Naive thymus-derived CD8-positive, alpha-beta T cell (primary cell): ENCODE measurements at regions not wholly inside any gene's neighbourhood (a gene's known extent, or its start where the extent isn't known, plus 50 kb on each side); places are given as distances from the start of the nearest gene placed in this dataset.

Source experiments
- ATAC-seq, 2 donors: fragments of 150-1000 bp; cut with Tn5 transposase in 1 of 2; sonication (Bioruptor Pico), chemical (Tn5 transposase) in 1 of 2; 1 replicate in 1 of 2; 2 replicates in 1 of 2; pipeline ENCODE4 v1.10.0; 2021; ENCODE audit warnings: mild to moderate bottlenecking in 2 of 2, moderate library complexity in 2 of 2
- POLR2A ChIA-PET: fragments of 350-600 bp; sonication (Branson Sonifier 250); formaldehyde crosslinking; loops from one replicate; lab custom pipeline; 2021; ENCODE audit warnings: antibody characterized with exemption; lab: Charles Lee
- DNase-seq, 10 donors: peaks; one replicate each; pipeline versions ENCODE4 v3.0.0 to v3.0.0-alpha.2; 2020 to 2022
- H3K27ac Mint-ChIP-seq, 10 donors: one replicate each; pipeline ENCODE4 v1.8.0; 2020 to 2022; ENCODE audit warnings: mild to moderate bottlenecking in 10 of 10, mixed read lengths in 10 of 10, moderate library complexity in 4 of 10, inconsistent platforms in 1 of 10
- H3K27me3 Mint-ChIP-seq, 5 donors: one replicate each; pipeline ENCODE4 v1.8.0; 2021 to 2022; ENCODE audit warnings: mixed read lengths in 5 of 5
- H3K36me3 Mint-ChIP-seq, 3 donors: one replicate each; pipeline ENCODE4 v1.8.0; 2020 to 2022; ENCODE audit warnings: mixed read lengths in 3 of 3, mild to moderate bottlenecking in 2 of 3, inconsistent platforms in 1 of 3
- H3K4me1 Mint-ChIP-seq, 4 donors: one replicate each; pipeline ENCODE4 v1.8.0; 2021 to 2022; ENCODE audit warnings: mixed read lengths in 4 of 4
- H3K4me3 Mint-ChIP-seq, 10 donors: one replicate each; pipeline ENCODE4 v1.8.0; 2020 to 2022; ENCODE audit warnings: mild to moderate bottlenecking in 10 of 10, mixed read lengths in 10 of 10, moderate library complexity in 6 of 10, inconsistent platforms in 1 of 10
- H3K9me3 Mint-ChIP-seq, 9 donors: one replicate each; pipeline ENCODE4 v1.8.0; 2020 to 2022; ENCODE audit warnings: mixed read lengths in 9 of 9, mild to moderate bottlenecking in 3 of 9, inconsistent platforms in 1 of 9, moderate library complexity in 1 of 9

DNA sequence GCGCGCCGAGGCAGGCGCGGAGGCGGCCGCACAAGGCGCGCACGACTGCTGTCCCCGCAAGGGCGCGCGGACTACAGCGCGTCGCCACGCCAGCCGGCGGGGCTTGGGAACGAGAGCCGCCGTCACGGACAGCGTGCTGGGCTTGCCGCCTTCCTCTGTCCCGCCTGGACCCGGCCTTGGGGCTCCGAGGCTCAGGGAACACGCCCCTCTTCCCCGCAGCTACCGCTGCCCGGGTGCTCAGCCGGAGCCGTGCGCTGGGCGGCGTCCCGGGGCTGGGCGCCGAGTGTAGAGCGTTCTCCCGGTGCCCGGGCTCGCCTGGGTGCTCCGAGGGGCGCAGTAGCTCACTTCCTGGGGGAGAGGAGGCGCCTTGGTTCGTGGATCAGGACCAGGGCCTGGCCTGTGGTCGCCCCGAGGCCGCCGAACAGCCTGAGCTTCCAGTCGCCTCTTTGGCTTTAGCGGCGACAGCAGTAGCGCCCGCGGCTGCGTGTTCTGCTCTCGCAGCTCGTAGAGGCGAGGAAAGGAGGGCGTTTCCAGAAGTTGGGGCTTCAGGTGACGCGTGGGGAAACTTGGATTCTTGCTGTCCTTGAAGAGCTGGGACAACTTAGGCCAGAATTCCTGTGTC lies 226.7 kb upstream of the C2CD4B start:
- POLR2A ChIA-PET: interaction anchor here (0.6 kb wide), 1 partner anchor 9 kb away, joined by 7 read pairs; no protein-coding TSS in a partner anchor
- Mint-ChIP-seq H3K4me1 (peaks cover 12 to 22% (median 18%) of the 10 kb centered on the region in 4 donors), H3K27me3 (peaks cover 5 to 29% (median 25%) of the 10 kb centered on the region in 5 donors), H3K36me3 (no peaks in the 10 kb centered on the region), H3K27ac (no peak overlapping the region), H3K4me3 (peak overlapping the region; percentile 88 to 98 (median 95)), H3K9me3 (no peaks in the 10 kb centered on the region)
- peak; percentile 56 to 57 for ATAC-seq
- DNase-seq: peak in 4 of 10 donors; percentile 13 to 29 (median 25)

DNA sequence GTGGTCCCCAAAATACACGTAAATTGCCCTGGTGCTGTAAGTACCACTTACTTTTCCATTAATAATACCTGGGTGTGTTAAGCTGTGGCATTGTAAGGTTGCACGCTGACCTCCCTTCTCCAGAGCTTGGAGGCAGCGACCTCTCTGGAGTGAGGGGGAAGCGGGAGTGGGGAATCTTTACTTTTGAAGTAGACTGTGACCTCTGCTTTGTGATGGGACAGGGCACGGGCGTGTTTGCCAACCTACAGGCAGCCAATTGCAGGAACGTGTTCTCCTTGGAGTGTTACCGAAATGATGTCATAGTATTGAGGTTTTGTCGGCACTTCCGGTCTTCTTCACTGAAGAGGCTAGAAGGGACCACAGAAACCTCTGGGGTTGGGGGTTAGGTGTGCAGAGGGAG lies 227.3 kb upstream of the C2CD4B start:
- POLR2A ChIA-PET: interaction anchor here (0.6 kb wide), 1 partner anchor 9 kb away, joined by 7 read pairs; no protein-coding TSS in a partner anchor
- no peaks in the 10 kb centered on the region for H3K36me3 Mint-ChIP-seq
- no peak overlapping the region for H3K27ac Mint-ChIP-seq
- DNase-seq (peak in 1 of 10 donors; percentile 1), ATAC-seq (no peak)
- H3K4me3 Mint-ChIP-seq: peak overlapping the region; percentile 74 to 95 (median 84)
- H3K9me3 Mint-ChIP-seq: no peaks in the 10 kb centered on the region
- peaks cover 5 to 29% (median 28%) of the 10 kb centered on the region in 5 donors for H3K27me3 Mint-ChIP-seq
- peaks cover 12 to 22% (median 18%) of the 10 kb centered on the region in 4 donors for H3K4me1 Mint-ChIP-seq

DNA sequence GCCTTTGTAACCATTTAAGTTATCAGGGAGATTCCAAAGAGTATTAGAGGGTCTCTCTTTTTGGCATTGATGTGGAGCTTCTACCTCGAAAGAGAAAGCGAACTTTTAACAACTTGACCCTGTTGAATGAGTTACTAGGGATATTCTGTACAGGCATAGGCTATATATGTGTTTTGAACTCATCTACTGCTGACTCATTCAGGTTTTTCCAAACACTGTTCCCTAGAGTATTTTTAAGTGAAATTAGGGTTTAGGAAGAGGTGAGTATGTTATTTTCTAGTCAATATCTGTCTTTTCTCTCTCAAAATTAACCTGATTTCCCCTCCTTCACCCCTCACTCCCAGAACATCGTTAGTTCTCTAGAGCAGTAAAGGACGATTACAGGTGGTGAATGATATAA lies 228.1 kb upstream of the C2CD4B start:
- peaks cover 0 to 5% (median 2%) of the 10 kb centered on the region in 9 donors for H3K9me3 Mint-ChIP-seq
- H3K4me3 Mint-ChIP-seq: peak overlapping the region in 2 of 10 donors; percentile 14 to 24
- POLR2A ChIA-PET: no interaction called here
- no peak overlapping the region for H3K27ac Mint-ChIP-seq
- DNase-seq (no peak), ATAC-seq (no peak)
- H3K27me3 Mint-ChIP-seq: peaks cover 8 to 35% (median 28%) of the 10 kb centered on the region in 5 donors
- peaks cover 0 to 3% (median 0%) of the 10 kb centered on the region in 3 donors for H3K36me3 Mint-ChIP-seq
- H3K4me1 Mint-ChIP-seq: peaks cover 12 to 22% (median 18%) of the 10 kb centered on the region in 4 donors

GRCh38 chr15:62394079-62394478 lies 229.0 kb upstream of the C2CD4B start:
- H3K4me3 Mint-ChIP-seq: no peak overlapping the region
- peaks cover 12 to 22% (median 18%) of the 10 kb centered on the region in 4 donors for H3K4me1 Mint-ChIP-seq
- ATAC-seq (no peak), DNase-seq (no peak)
- H3K27ac Mint-ChIP-seq: no peak overlapping the region
- POLR2A ChIA-PET: no interaction called here
- peaks cover 0 to 13% (median 7%) of the 10 kb centered on the region in 9 donors for H3K9me3 Mint-ChIP-seq
- peaks cover 0 to 8% (median 4%) of the 10 kb centered on the region in 3 donors for H3K36me3 Mint-ChIP-seq
- H3K27me3 Mint-ChIP-seq: peaks cover 12 to 39% (median 30%) of the 10 kb centered on the region in 5 donors

- H3K27ac Mint-ChIP-seq: no peak overlapping the region
- peaks cover 0 to 38% (median 16%) of the 10 kb centered on the region in 9 donors for H3K9me3 Mint-ChIP-seq
- no peak for ATAC-seq
- H3K36me3 Mint-ChIP-seq: peaks cover 0 to 24% (median 13%) of the 10 kb centered on the region in 3 donors
- no peak overlapping the region for H3K4me3 Mint-ChIP-seq
- no peak for DNase-seq
- peaks cover 23 to 47% (median 37%) of the 10 kb centered on the region in 5 donors for H3K27me3 Mint-ChIP-seq
- no peaks in the 10 kb centered on the region for H3K4me1 Mint-ChIP-seq
- POLR2A ChIA-PET: interaction anchor here (0.7 kb wide), 1 partner anchor 9 kb away, joined by 7 read pairs; no protein-coding TSS in a partner anchor
These were observed 235.7 kb upstream of the C2CD4B start for GRCh38 chr15:62400778-62401177.

GRCh38 chr15:62402687-62403086 lies 237.6 kb upstream of the C2CD4B start:
- no peak for DNase-seq
- POLR2A ChIA-PET: no interaction called here
- H3K4me3 Mint-ChIP-seq: no peak overlapping the region
- H3K36me3 Mint-ChIP-seq: peaks cover 0 to 24% (median 13%) of the 10 kb centered on the region in 3 donors
- H3K4me1 Mint-ChIP-seq: no peaks in the 10 kb centered on the region
- peaks cover 23 to 53% (median 37%) of the 10 kb centered on the region in 5 donors for H3K27me3 Mint-ChIP-seq
- ATAC-seq: no peak
- peaks cover 0 to 38% (median 16%) of the 10 kb centered on the region in 9 donors for H3K9me3 Mint-ChIP-seq
- H3K27ac Mint-ChIP-seq: no peak overlapping the region

- Mint-ChIP-seq H3K4me1 (no peaks in the 10 kb centered on the region), H3K36me3 (peaks cover 0 to 20% (median 12%) of the 10 kb centered on the region in 3 donors), H3K9me3 (peaks cover 0 to 33% (median 11%) of the 10 kb centered on the region in 9 donors), H3K27me3 (peaks cover 22 to 48% (median 31%) of the 10 kb centered on the region in 5 donors), H3K27ac (no peak overlapping the region), H3K4me3 (no peak overlapping the region)
- POLR2A ChIA-PET: no interaction called here
- DNase-seq (no peak), ATAC-seq (no peak)
These were observed 238.2 kb upstream of the C2CD4B start for GRCh38 chr15:62403164-62403809.

GRCh38 chr15:62404194-62404985 lies 239.3 kb upstream of the C2CD4B start:
- POLR2A ChIA-PET: no interaction called here
- no peak for ATAC-seq
- Mint-ChIP-seq H3K27ac (no peak overlapping the region), H3K27me3 (peaks cover 20 to 43% (median 28%) of the 10 kb centered on the region in 5 donors), H3K9me3 (peaks cover 0 to 22% (median 8%) of the 10 kb centered on the region in 9 donors), H3K4me1 (no peaks in the 10 kb centered on the region), H3K36me3 (peaks cover 0 to 16% (median 9%) of the 10 kb centered on the region in 3 donors), H3K4me3 (no peak overlapping the region)
- DNase-seq: no peak

GRCh38 chr15:62406305-62406891 lies 241.3 kb upstream of the C2CD4B start:
- Mint-ChIP-seq H3K4me3 (no peak overlapping the region), H3K4me1 (no peaks in the 10 kb centered on the region), H3K36me3 (peaks cover 0 to 5% (median 0%) of the 10 kb centered on the region in 3 donors), H3K9me3 (peaks cover 0 to 6% (median 0%) of the 10 kb centered on the region in 9 donors), H3K27ac (no peak overlapping the region), H3K27me3 (peaks cover 24 to 55% (median 30%) of the 10 kb centered on the region in 5 donors)
- POLR2A ChIA-PET: no interaction called here
- DNase-seq (no peak), ATAC-seq (no peak)

DNA sequence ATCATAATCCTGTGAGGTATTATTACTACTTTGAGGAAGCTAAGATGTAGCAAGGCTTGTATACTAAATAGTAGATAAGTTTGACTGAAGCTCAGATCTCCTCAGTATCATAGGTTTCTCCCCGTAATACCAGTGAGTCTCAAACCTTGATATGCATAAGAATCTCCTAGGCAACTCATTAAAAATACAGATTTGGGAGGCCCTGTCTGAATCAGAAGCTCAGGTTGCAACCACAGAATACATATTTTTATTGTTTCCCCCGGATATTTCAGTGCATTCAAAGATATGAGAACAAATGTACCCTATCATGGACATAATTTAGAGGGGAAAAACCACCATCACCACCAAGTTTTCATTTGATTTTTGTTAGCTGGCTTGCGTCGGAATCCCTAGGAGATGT lies 242.1 kb upstream of the C2CD4B start:
- ATAC-seq: no peak
- POLR2A ChIA-PET: no interaction called here
- peaks cover 0 to 3% (median 0%) of the 10 kb centered on the region in 9 donors for H3K9me3 Mint-ChIP-seq
- no peaks in the 10 kb centered on the region for H3K4me1 Mint-ChIP-seq
- H3K27me3 Mint-ChIP-seq: peaks cover 21 to 60% (median 28%) of the 10 kb centered on the region in 5 donors
- H3K4me3 Mint-ChIP-seq: no peak overlapping the region
- H3K27ac Mint-ChIP-seq: no peak overlapping the region
- no peak for DNase-seq
- peaks cover 0 to 5% (median 0%) of the 10 kb centered on the region in 3 donors for H3K36me3 Mint-ChIP-seq

GRCh38 chr15:62407962-62408361 lies 242.9 kb upstream of the C2CD4B start:
- H3K9me3 Mint-ChIP-seq: peaks cover 0 to 3% (median 0%) of the 10 kb centered on the region in 9 donors
- ATAC-seq (no peak), DNase-seq (no peak)
- no peaks in the 10 kb centered on the region for H3K4me1 Mint-ChIP-seq
- H3K4me3 Mint-ChIP-seq: no peak overlapping the region
- no peak overlapping the region for H3K27ac Mint-ChIP-seq
- POLR2A ChIA-PET: no interaction called here
- H3K27me3 Mint-ChIP-seq: peaks cover 16 to 60% (median 25%) of the 10 kb centered on the region in 5 donors
- peaks cover 0 to 5% (median 0%) of the 10 kb centered on the region in 3 donors for H3K36me3 Mint-ChIP-seq

DNA sequence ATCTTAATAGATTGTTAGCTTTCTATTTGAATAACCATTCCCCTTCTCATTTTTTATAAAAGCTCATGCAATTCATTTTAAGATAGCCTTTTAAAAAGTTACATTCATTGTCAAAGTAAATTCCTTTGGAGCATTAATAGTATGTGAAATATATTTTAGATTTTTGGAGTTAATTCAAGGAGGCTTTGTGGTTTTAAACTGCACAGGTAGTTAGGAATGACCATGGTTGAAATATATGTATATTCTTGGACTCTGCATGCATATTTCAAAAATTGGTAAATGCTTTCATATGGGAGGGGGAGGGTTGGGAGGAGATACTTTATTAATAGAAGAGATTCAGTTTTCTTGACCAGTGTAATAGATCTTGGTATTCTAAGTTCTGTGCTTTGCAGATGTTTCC lies 244.4 kb upstream of the C2CD4B start:
- DNase-seq (no peak), ATAC-seq (no peak)
- Mint-ChIP-seq H3K4me1 (no peaks in the 10 kb centered on the region), H3K27ac (no peak overlapping the region), H3K36me3 (no peaks in the 10 kb centered on the region), H3K27me3 (peaks cover 9 to 50% (median 15%) of the 10 kb centered on the region in 5 donors), H3K9me3 (no peaks in the 10 kb centered on the region), H3K4me3 (no peak overlapping the region)
- POLR2A ChIA-PET: no interaction called here
